Non-pigmented ciliary epithelial cell (primary cell): ENCODE measurements at regions not wholly inside any gene's neighbourhood (a gene's known extent, or its start where the extent isn't known, plus 50 kb on each side); places are given as distances from the start of the nearest gene placed in this dataset.

Source experiments
- DNase-seq: peaks from one replicate; pipeline ENCODE4 v3.0.0-alpha.2; 2010; ENCODE audit warnings: low read depth

DNA sequence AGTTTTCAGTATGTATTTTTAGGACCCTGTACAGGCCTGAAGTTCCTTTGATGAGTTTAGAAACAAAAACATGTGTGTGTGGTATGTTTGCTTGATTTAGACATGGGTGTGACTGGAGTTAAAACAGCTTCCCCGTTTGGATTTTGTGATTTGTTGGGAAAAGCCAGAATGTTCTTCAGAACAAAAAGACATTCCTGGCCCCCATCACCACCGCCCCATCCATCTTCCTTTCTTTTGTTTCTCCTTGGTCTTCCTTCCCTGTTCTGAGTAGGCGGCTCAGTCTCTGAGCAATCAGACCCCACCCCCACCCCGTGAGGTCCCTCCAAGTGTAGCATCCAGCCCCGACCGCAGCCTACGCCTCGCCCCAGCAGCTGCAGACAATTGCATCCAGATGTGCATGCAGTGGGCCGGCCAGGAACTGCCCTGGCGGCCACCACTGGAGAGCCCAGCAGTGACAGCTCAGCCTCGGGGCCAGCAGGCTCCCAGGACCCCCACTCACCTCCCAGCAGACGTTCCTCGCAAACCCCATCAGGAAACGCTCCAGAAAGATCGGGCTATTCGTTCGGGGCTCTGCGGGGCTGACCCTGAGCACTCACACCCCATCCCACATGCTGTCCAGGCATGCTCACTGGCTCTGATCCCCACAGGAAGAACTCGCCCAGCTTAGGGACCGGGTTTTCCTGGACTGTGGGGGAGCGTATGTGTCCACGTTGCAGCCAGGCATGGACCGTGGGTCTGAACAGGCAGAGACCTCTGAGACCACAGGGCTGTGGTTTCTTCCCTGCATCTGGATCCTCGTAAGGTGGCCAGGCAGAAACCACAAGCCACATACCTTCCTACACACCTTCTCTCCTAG is 99.8 kb upstream of the CDH5 start:
- no peak for DNase-seq

DNA sequence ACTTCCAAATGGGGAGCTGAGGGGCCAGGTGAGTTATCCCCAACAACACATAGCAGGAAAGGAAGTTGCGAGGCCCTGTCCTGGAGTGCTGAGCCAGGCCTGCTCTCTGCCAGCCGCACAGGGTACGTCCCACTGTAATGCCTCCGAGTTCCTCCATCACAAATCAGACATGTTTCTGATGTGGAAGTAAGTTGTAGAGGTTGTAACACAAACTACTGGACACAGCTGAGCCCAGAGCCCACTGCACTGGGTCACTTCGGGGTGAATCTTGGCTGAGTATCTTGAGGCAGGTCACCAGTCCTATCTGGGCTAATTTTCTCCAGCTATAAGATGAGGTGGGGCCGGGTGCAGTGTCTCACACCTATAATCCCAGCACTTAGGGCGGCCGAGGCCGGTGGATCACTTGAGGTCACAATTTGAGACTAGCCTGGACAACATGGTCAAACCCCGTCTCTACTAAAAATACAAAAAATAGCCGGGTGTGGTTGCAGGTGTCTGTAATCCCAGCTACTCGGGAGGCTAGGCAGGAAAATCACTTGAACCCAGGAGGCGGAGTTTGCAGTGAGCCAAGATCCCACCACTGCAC is 100.8 kb upstream of the CDH5 start:
- DNase-seq, result no peak

GRCh38 chr16:66265048-66265415 is 101.5 kb upstream of the CDH5 start:
- DNase-seq, result no peak

GRCh38 chr16:66264311-66265047 is 102.0 kb upstream of the CDH5 start:
- DNase-seq, result no peak

DNA sequence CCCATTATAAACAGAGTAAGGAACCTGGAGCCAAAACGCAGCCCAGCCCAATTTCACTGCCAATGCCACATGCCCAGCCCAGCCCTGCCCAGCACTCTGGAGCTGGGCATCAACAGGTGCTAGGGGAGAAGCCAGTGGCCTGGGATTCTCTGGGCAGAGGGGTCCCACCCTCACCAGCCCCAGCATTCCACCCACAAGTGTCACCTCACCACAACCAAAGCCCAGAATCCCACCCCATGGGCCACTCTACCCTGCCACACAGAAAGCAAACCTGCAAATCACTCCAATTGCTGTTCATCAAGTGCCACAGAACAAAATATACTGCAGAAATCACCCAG is 102.5 kb upstream of the CDH5 start:
- no peak for DNase-seq

- DNase-seq, result no peak
Observed at GRCh38 chr16:66263168-66263972, 103.1 kb upstream of the CDH5 start.

GRCh38 chr16:66262253-66263167 is 104.0 kb upstream of the CDH5 start:
- no peak for DNase-seq

DNA sequence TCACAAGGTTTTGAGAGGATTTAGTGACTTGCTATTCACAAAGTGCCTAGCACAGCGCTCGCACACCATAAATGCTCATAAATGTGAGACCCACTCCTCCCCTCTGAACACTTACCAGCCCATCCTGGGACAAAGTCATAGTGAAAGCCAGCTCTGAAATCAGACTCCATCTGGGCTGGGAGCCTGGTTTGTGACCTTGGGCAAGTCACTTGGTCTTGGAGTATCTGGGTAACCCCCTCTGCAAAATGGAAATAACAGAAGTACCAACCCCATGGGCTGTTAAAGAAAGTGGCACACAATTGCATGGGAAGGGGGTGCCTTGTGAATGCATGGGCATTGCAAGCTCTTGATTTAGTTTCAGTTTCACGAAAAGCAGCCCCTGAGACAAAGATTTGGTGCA is 104.7 kb upstream of the CDH5 start:
- no peak for DNase-seq

DNA sequence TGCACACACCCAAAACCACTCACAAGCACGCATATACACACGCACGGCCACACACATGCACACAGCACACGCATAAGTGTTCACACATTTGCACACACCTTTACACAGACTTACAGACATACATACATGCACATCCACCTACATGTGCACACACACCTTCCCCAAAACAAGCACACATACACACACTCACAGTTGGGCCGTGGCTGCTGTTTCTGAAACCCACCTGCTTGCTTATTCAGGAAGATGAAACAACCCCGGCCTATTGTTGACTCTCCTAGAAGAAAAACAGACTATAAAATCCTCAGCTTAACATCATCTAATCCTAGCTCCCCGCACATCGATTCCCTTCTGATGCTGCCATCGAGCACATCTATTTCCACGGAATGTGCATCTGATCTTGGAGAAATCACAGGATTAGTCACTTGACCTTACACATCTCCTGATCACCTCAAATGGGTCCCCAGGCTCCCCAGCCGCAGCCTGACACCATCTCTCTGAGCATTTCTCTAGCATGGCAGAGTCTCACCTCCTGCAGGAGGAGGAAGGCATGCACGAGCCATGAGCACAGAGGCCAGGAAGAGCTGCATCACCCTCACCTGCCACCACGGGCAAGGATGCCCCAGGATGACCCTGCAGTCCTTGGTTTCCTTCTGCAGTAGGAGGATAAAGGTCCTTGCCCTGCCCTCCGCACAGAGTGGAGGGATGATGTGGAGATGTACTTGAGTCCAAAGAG is 105.8 kb upstream of the CDH5 start:
- no peak for DNase-seq

DNA sequence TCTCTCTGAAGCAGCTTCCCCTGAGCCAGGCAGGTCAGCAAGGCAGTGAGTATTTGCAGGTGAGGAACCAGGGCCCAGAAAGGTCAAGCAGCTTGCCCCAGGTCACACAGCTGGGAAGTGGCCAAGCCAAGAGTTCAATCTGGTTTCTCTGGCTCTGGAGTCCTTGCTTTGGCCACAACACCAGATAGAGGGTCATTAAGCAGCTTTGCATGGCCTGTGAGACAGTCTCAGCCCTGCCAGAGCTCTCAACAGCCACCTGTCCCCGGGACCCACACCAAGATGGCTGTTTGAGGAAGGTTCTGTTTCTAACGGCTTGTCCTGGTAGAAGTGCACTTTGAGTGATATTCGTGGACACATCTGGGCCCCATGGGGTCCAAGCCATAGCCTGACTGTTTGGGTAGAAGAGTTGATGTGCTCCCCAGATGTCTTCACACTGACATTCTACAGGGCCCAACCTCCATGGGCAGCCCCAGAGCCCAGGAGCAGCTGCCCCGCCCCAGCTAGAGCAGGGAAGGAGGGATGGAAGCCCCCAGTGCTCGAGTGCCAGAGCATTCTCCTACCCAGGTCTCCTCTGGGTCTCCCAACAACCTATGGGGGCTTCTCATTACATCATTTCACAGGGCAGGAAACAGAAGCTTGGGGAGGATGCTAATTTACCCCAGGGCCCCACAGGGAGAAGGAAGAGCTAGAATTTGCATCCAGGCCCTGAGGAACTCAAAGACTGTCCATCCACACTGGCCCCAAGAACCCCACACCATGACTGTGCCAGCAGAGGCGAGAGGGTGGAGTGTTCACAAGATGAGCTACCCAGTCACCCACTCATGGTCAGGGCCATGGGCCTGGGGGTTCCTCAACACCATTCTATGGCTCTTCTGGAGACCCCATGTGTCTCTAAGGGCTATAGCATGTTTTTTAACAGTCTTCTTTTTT is 107.3 kb upstream of the CDH5 start:
- DNase-seq, result no peak

DNA sequence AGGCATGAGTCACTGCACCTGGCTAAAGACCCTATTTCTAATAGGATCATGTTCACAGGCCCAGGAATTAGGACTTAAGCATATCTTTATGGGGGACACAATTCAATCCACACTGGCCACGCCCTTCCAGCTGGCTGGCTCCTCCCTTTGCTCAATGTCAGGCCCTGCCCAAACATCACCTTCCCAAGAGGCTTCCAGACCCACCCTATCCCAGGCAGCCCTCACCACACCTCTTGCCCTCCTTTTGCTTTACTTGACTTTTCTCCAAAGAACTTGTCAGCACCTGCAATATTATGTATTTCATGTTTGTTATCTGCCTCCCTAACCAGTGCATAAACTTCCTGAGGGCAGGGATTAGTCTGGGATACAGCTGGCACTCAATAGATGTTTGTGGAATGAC is 109.6 kb upstream of the CDH5 start:
- DNase-seq, result no peak

DNA sequence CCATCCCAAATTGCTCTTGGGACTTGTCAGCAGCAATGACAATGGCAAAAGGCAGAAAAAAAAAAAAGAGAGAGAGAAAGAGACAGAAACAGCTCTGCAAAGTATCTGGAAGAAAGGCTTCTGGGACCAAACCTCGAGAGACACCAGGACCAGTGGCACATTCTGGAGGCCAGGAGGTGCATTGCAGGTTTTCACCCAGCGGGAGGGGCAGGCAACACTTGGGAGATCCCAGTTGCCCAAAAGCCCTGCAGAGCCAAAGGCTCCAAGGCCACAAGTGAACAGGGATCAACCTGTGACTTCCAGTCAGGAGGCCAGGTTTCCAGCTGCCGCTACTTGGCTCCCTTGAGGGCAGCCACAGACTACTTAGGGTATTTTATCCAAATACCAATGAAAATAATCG is 110.8 kb upstream of the CDH5 start:
- no peak for DNase-seq

- DNase-seq, result no peak
Observed at GRCh38 chr16:66254751-66255150, 111.7 kb upstream of the CDH5 start.

- no peak for DNase-seq
Observed at GRCh38 chr16:66254106-66254505, 112.4 kb upstream of the CDH5 start.

- no peak for DNase-seq
Observed at GRCh38 chr16:66251476-66252160, 114.9 kb upstream of the CDH5 start.

DNA sequence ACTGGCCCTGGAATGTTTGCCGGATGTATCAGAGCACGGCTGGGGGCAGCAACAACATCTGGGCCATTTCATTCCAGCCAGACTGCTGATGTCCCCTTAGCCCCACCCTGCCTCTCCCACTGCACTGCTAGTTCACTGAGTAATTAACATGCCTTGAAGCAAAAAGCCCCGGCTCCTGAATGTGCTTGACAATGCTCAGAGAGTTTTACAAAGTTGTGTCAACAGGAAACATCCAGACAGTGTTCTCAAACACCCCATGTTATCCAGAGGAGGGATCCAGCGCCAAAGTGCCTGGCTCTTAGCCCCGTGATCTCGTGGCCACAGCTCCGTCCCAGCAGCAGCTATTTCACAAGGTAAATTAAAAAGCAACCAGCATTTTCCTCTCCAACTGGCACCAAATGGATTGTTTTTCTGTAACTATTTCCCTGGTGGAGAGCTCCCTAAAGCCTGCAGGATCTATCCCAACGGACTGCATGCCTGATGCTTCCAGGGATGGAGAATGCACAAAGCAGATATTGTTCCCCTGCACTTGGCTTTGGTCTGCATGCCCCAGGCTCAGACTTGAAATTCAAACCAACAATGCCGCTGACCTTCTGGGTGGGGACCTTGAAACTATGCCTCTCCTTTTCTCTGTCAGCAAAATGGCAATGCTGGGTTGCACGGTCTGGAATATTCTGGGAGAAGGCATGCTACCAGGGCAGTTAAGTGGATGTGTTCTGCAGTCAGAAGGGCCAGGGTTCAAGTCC is 115.6 kb upstream of the CDH5 start:
- DNase-seq, result no peak

- no peak for DNase-seq
Observed at GRCh38 chr16:66247516-66248481, 118.7 kb upstream of the CDH5 start.
